Body of pancreas (tissue), 4 donors: ENCODE measurements at regions not wholly inside any gene's neighbourhood (a gene's known extent, or its start where the extent isn't known, plus 50 kb on each side); places are given as distances from the start of the nearest gene placed in this dataset.

ENCODE experiments used
- ATAC-seq: fragments of 150-250 bp; one replicate; pipeline ENCODE4 v1.9.1; 2016
- DNase-seq, 4 donors: peaks; one replicate each; pipeline ENCODE4 v3.0.0-alpha.2; 2019
- H3K27ac ChIP-seq, 4 donors: fragments of 200-600 bp; sonication (generic); 1 replicate in 3 of 4; 2 replicates in 1 of 4; pipeline versions ENCODE4 v1.5.1 to v1.6.1; 2016 to 2019; ENCODE audit warnings: mild to moderate bottlenecking in 1 of 4, mixed read lengths in 1 of 4, moderate library complexity in 1 of 4
- H3K27me3 ChIP-seq, 2 donors: fragments of 200-600 bp; sonication (generic); one replicate each; pipeline ENCODE4 v1.6.0; 2016; ENCODE audit warnings: mild to moderate bottlenecking in 1 of 2
- H3K36me3 ChIP-seq, 2 donors: fragments of 200-600 bp; sonication (generic); replicated peaks in 1 of 2; 2 replicates each; pipeline ENCODE4 v1.5.1; 2016; ENCODE audit warnings: low read depth in 2 of 2; ENCODE audit not compliant: insufficient read depth in 1 of 2
- H3K4me1 ChIP-seq: fragments of 200-600 bp; sonication (generic); one replicate; pipeline ENCODE4 v1.6.0; 2016
- H3K4me3 ChIP-seq, 2 donors: fragments of 200-600 bp; sonication (generic); 1 replicate in 1 of 2; 2 replicates in 1 of 2; pipeline ENCODE4 v1.5.1; 2016 to 2019
- H3K9me3 ChIP-seq, 3 donors: fragments of 200-600 bp; sonication (generic); 1 replicate in 2 of 3; 2 replicates in 1 of 3; pipeline ENCODE4 v1.5.1; 2016
- POLR2A ChIP-seq, 3 donors: fragments of 450-650 bp; IDR thresholded peaks; one replicate each; pipeline ENCODE4 v1.6.1; 2016; ENCODE audit warnings: antibody characterized with exemption in 3 of 3, mild to moderate bottlenecking in 2 of 3
- WGBS, 2 donors: methylation state at CpG; one replicate each; pipeline ENCODE4 v1.1.5; 2017; 5-methylcytosine and 5-hydroxymethylcytosine counted together
- intact Hi-C: fragments of 100-400 bp; cut with DNase I; formaldehyde crosslinking; loops from one replicate; pipeline ENCODE4 v1.15.1; 2023
- TF ChIP-seq, protein P1 (sequence below), 7 experiments: fragments of 450-650 bp in 4 of 7; fragments of 200-600 bp in 3 of 7; sonication (generic) in 3 of 7; IDR thresholded peaks; one replicate each; pipeline ENCODE4 v1.5.1; 2016 to 2019; ENCODE audit warnings: antibody characterized with exemption in 7 of 7

GRCh38 chr5:133830911-133831310 lies 137.5 kb downstream of the C5orf15 start:
- no peaks in the 10 kb centered on the region for H3K9me3 ChIP-seq
- no peak for DNase-seq
- ATAC-seq, result no peak

DNA sequence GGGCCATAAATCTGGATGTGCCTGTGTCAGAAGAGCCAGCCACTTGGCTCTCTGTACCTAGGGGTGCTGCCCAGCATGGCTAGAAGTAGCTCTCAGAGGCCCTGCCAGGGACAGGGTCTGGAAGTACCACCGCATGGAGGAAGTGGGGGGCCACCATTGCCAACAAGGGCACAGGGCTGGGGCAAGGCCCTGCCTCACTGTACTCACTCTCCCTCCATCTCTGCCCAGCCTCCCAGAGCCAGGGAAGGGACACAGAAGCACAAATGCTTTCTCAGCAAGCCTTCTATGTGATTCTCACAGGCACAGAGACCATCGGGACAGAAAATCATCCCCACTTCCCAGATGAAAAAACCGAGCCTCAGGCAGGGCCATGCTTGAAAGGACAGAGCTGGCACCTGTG lies 138.1 kb downstream of the C5orf15 start:
- ATAC-seq (no peak), DNase-seq (no peak)
- H3K9me3 ChIP-seq, result no peaks in the 10 kb centered on the region
- no peaks in the 10 kb centered on the region for H3K4me1 ChIP-seq
- no peak overlapping the region for H3K4me3 ChIP-seq
- no peak overlapping the region for H3K27ac ChIP-seq
- no peaks in the 10 kb centered on the region for H3K27me3 ChIP-seq
- TF ChIP-seq, protein P1, sequence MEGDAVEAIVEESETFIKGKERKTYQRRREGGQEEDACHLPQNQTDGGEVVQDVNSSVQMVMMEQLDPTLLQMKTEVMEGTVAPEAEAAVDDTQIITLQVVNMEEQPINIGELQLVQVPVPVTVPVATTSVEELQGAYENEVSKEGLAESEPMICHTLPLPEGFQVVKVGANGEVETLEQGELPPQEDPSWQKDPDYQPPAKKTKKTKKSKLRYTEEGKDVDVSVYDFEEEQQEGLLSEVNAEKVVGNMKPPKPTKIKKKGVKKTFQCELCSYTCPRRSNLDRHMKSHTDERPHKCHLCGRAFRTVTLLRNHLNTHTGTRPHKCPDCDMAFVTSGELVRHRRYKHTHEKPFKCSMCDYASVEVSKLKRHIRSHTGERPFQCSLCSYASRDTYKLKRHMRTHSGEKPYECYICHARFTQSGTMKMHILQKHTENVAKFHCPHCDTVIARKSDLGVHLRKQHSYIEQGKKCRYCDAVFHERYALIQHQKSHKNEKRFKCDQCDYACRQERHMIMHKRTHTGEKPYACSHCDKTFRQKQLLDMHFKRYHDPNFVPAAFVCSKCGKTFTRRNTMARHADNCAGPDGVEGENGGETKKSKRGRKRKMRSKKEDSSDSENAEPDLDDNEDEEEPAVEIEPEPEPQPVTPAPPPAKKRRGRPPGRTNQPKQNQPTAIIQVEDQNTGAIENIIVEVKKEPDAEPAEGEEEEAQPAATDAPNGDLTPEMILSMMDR (IDR thresholded peaks at IDR 0.05), result no peak
- TF ChIP-seq POLR2A (IDR thresholded peaks at IDR 0.05), result no peak
- WGBS, 2 donors, result 75 to 83% methylated on average over 3 of the region's 3 CpGs
- intact Hi-C loops, result no loop called here
- no peaks in the 10 kb centered on the region for H3K36me3 ChIP-seq

More at GRCh38 chr5:133830911-133831310, 137.5 kb downstream of the C5orf15 start:
- intact Hi-C loops, result no loop called here
- TF ChIP-seq, protein P1 (IDR thresholded peaks at IDR 0.05), result no peak
- no peak for TF ChIP-seq POLR2A (IDR thresholded peaks at IDR 0.05)
- Histone ChIP-seq H3K27me3 (no peaks in the 10 kb centered on the region), H3K27ac (no peak overlapping the region), H3K4me1 (no peaks in the 10 kb centered on the region), H3K36me3 (no peaks in the 10 kb centered on the region), H3K4me3 (no peak overlapping the region)
- WGBS, 2 donors, result 76 to 77% methylated on average over 3 of the region's 3 CpGs

DNA sequence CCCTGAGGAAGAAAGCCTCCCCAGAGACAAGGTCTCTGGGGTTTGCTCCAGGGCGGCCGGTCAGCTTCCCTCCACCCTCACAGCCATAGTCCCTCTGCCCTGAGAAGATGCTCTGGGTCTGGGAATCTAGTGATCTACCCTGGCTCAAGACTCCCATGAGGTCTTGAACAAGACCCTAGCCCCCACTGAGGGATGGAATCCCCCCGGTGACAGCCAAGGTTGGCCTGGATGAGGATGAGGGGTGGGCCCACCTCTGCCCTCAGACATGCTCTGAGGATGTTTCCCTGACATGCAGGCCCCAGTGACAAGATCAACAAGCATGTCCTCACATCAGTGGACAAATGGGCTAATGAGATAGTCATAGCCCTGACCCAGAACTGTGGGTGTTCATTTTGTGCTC lies 138.6 kb downstream of the C5orf15 start:
- intact Hi-C loops, result no loop called here
- H3K4me3 ChIP-seq, result no peak overlapping the region
- TF ChIP-seq, protein P1 (IDR thresholded peaks at IDR 0.05), result no peak
- TF ChIP-seq POLR2A (IDR thresholded peaks at IDR 0.05), result no peak
- H3K9me3 ChIP-seq, result no peaks in the 10 kb centered on the region
- no peaks in the 10 kb centered on the region for H3K27me3 ChIP-seq
- no peaks in the 10 kb centered on the region for H3K36me3 ChIP-seq
- ATAC-seq (no peak), DNase-seq (no peak)
- no peaks in the 10 kb centered on the region for H3K4me1 ChIP-seq
- WGBS, 2 donors, result 76 to 86% methylated on average over 3 of the region's 3 CpGs
- no peak overlapping the region for H3K27ac ChIP-seq

- Histone ChIP-seq H3K27ac (no peak overlapping the region), H3K9me3 (no peaks in the 10 kb centered on the region), H3K27me3 (no peaks in the 10 kb centered on the region), H3K36me3 (no peaks in the 10 kb centered on the region), H3K4me3 (no peak overlapping the region), H3K4me1 (no peaks in the 10 kb centered on the region)
- TF ChIP-seq POLR2A (IDR thresholded peaks at IDR 0.05), result no peak
- TF ChIP-seq, protein P1 (IDR thresholded peaks at IDR 0.05), result no peak
- ATAC-seq (no peak), DNase-seq (no peak)
- intact Hi-C loops, result no loop called here
- WGBS, 2 donors, result 72% methylated on average over 7 of the region's 7 CpGs
These were observed 139.7 kb downstream of the C5orf15 start for GRCh38 chr5:133828722-133829121.

- Histone ChIP-seq H3K27ac (no peak overlapping the region), H3K27me3 (no peaks in the 10 kb centered on the region)
- DNase-seq, result no peak
These were observed 140.6 kb downstream of the C5orf15 start for GRCh38 chr5:133827830-133828229.

More at GRCh38 chr5:133827830-133828229, 140.6 kb downstream of the C5orf15 start:
- no peak overlapping the region for H3K4me3 ChIP-seq
- TF ChIP-seq, protein P1 (IDR thresholded peaks at IDR 0.05), result no peak
- TF ChIP-seq POLR2A (IDR thresholded peaks at IDR 0.05), result no peak
- no peaks in the 10 kb centered on the region for H3K4me1 ChIP-seq
- no peaks in the 10 kb centered on the region for H3K36me3 ChIP-seq
- intact Hi-C loops, result no loop called here
- no peaks in the 10 kb centered on the region for H3K9me3 ChIP-seq
- no peak for ATAC-seq
- 40 to 67% methylated on average over 1 to 5 of the region's 5 CpGs for WGBS, 2 donors
